CD8-positive, alpha-beta memory T cell (primary cell): ENCODE measurements at regions not wholly inside any gene's neighbourhood (a gene's known extent, or its start where the extent isn't known, plus 50 kb on each side); places are given as distances from the start of the nearest gene placed in this dataset.

Source experiments
- CTCF ChIA-PET: fragments of 350-600 bp; sonication (Branson Sonifier 250); formaldehyde crosslinking; loops from one replicate; lab custom pipeline; 2021; ENCODE audit warnings: antibody characterized with exemption; lab: Charles Lee
- POLR2A ChIA-PET: fragments of 350-600 bp; sonication (Branson Sonifier 250); formaldehyde crosslinking; loops from one replicate; lab custom pipeline; 2021; ENCODE audit warnings: antibody characterized with exemption; lab: Charles Lee
- DNase-seq, 5 donors: peaks; one replicate each; pipeline versions ENCODE4 v3.0.0 to v3.0.0-alpha.2; 2020 to 2022; ENCODE audit warnings: mixed read lengths in 1 of 5
- H3K27ac ChIP-seq: one replicate; pipeline ENCODE4 v1.7.0; 2013; ENCODE audit warnings: low read depth, mild to moderate bottlenecking, low read length, moderate library complexity
- H3K27me3 ChIP-seq: 2 replicates; pipeline ENCODE4 v1.7.0; 2013; ENCODE audit warnings: low read length, mild to moderate bottlenecking; ENCODE audit not compliant: insufficient read depth, poor library complexity, severe bottlenecking
- H3K36me3 ChIP-seq: 2 replicates; pipeline ENCODE4 v1.7.0; 2013; ENCODE audit warnings: mild to moderate bottlenecking, low read length, moderate library complexity; ENCODE audit not compliant: insufficient read depth
- H3K4me1 ChIP-seq: 2 replicates; pipeline ENCODE4 v1.7.0; 2013; ENCODE audit warnings: mild to moderate bottlenecking, low read length, moderate library complexity; ENCODE audit not compliant: insufficient read depth
- H3K4me3 ChIP-seq: 2 replicates; pipeline ENCODE4 v1.7.0; 2013; ENCODE audit warnings: mild to moderate bottlenecking, low read length
- H3K9me3 ChIP-seq: 2 replicates; pipeline ENCODE4 v1.7.0; 2013; ENCODE audit warnings: mild to moderate bottlenecking, low read length
- H3K27ac Mint-ChIP-seq, 8 donors: one replicate each; pipeline ENCODE4 v1.8.0; 2020 to 2021; ENCODE audit warnings: mixed read lengths in 8 of 8, mild to moderate bottlenecking in 6 of 8, inconsistent platforms in 3 of 8, moderate library complexity in 3 of 8
- H3K27me3 Mint-ChIP-seq, 2 donors: one replicate each; pipeline ENCODE4 v1.8.0; 2020 to 2021; ENCODE audit warnings: mixed read lengths in 2 of 2, mild to moderate bottlenecking in 1 of 2, moderate library complexity in 1 of 2
- H3K36me3 Mint-ChIP-seq, 3 donors: one replicate each; pipeline ENCODE4 v1.8.0; 2020 to 2021; ENCODE audit warnings: mixed read lengths in 3 of 3, inconsistent platforms in 1 of 3, mild to moderate bottlenecking in 1 of 3
- H3K4me1 Mint-ChIP-seq, 3 donors: one replicate each; pipeline ENCODE4 v1.8.0; 2020 to 2021; ENCODE audit warnings: mixed read lengths in 3 of 3, inconsistent platforms in 1 of 3, mild to moderate bottlenecking in 1 of 3
- H3K4me3 Mint-ChIP-seq, 7 donors: one replicate each; pipeline ENCODE4 v1.8.0; 2020 to 2021; ENCODE audit warnings: mixed read lengths in 7 of 7, mild to moderate bottlenecking in 6 of 7, moderate library complexity in 4 of 7, inconsistent platforms in 2 of 7
- H3K9me3 Mint-ChIP-seq, 5 donors: one replicate each; pipeline ENCODE4 v1.8.0; 2020 to 2022; ENCODE audit warnings: mixed read lengths in 5 of 5, mild to moderate bottlenecking in 3 of 5, moderate library complexity in 2 of 5, inconsistent platforms in 1 of 5

GRCh38 chr13:33761740-33762139, 56.2 kb upstream of the RFC3 start:
- Mint-ChIP-seq H3K27me3 (peaks cover 4 to 12% of the 10 kb centered on the region in 2 donors), H3K9me3 (peaks cover 0 to 2% (median 0%) of the 10 kb centered on the region in 5 donors), H3K27ac (no peak overlapping the region), H3K4me1 (no peaks in the 10 kb centered on the region), H3K36me3 (no peaks in the 10 kb centered on the region), H3K4me3 (no peak overlapping the region)
- POLR2A ChIA-PET = no interaction called here
- H3K4me3 ChIP-seq = no peak overlapping the region
- no peak for DNase-seq
- H3K36me3 ChIP-seq = no peaks in the 10 kb centered on the region
- CTCF ChIA-PET = interaction anchor here (1.0 kb wide), 1 partner anchor 12 kb away, joined by 3 read pairs; no protein-coding TSS in a partner anchor
- H3K27me3 ChIP-seq = no peaks in the 10 kb centered on the region
- H3K4me1 ChIP-seq = no peaks in the 10 kb centered on the region
- no peak overlapping the region for H3K27ac ChIP-seq
- H3K9me3 ChIP-seq = no peaks in the 10 kb centered on the region

- Mint-ChIP-seq H3K4me3 (no peak overlapping the region), H3K27ac (no peak overlapping the region), H3K9me3 (peaks cover 0 to 2% (median 0%) of the 10 kb centered on the region in 5 donors), H3K4me1 (no peaks in the 10 kb centered on the region), H3K27me3 (peaks cover 4 to 14% of the 10 kb centered on the region in 2 donors), H3K36me3 (no peaks in the 10 kb centered on the region)
- POLR2A ChIA-PET = no interaction called here
- CTCF ChIA-PET = interaction anchor here (1.0 kb wide), 1 partner anchor 10 kb away, joined by 3 read pairs; no protein-coding TSS in a partner anchor
- no peaks in the 10 kb centered on the region for H3K27me3 ChIP-seq
- DNase-seq = no peak
- no peaks in the 10 kb centered on the region for H3K4me1 ChIP-seq
- H3K4me3 ChIP-seq = no peak overlapping the region
- no peaks in the 10 kb centered on the region for H3K9me3 ChIP-seq
- no peak overlapping the region for H3K27ac ChIP-seq
- H3K36me3 ChIP-seq = no peaks in the 10 kb centered on the region
These were observed 54.9 kb upstream of the RFC3 start for GRCh38 chr13:33763021-33763420.

GRCh38 chr13:33764716-33765115, 53.2 kb upstream of the RFC3 start:
- H3K4me1 ChIP-seq = no peaks in the 10 kb centered on the region
- no peak overlapping the region for H3K27ac ChIP-seq
- H3K4me3 Mint-ChIP-seq = no peak overlapping the region
- no peaks in the 10 kb centered on the region for H3K9me3 ChIP-seq
- POLR2A ChIA-PET = no interaction called here
- no peaks in the 10 kb centered on the region for H3K36me3 Mint-ChIP-seq
- H3K36me3 ChIP-seq = no peaks in the 10 kb centered on the region
- CTCF ChIA-PET = no interaction called here
- DNase-seq = no peak
- H3K4me1 Mint-ChIP-seq = no peaks in the 10 kb centered on the region
- peak overlapping the region in 1 of 8 donors; percentile 22 for H3K27ac Mint-ChIP-seq
- H3K9me3 Mint-ChIP-seq = peaks cover 0 to 2% (median 0%) of the 10 kb centered on the region in 5 donors
- no peak overlapping the region for H3K4me3 ChIP-seq
- no peaks in the 10 kb centered on the region for H3K27me3 ChIP-seq
- H3K27me3 Mint-ChIP-seq = peaks cover 4 to 19% of the 10 kb centered on the region in 2 donors

GRCh38 chr13:33766329-33767123, 51.4 kb upstream of the RFC3 start:
- no peaks in the 10 kb centered on the region for H3K27me3 ChIP-seq
- Mint-ChIP-seq H3K9me3 (peaks cover 0 to 2% (median 0%) of the 10 kb centered on the region in 5 donors), H3K36me3 (no peaks in the 10 kb centered on the region), H3K27ac (no peak overlapping the region), H3K27me3 (peaks cover 4 to 22% of the 10 kb centered on the region in 2 donors), H3K4me3 (no peak overlapping the region), H3K4me1 (no peaks in the 10 kb centered on the region)
- CTCF ChIA-PET = no interaction called here
- no peak overlapping the region for H3K27ac ChIP-seq
- no peaks in the 10 kb centered on the region for H3K4me1 ChIP-seq
- H3K36me3 ChIP-seq = no peaks in the 10 kb centered on the region
- H3K9me3 ChIP-seq = no peaks in the 10 kb centered on the region
- no peak overlapping the region for H3K4me3 ChIP-seq
- POLR2A ChIA-PET = no interaction called here
- no peak for DNase-seq

GRCh38 chr13:33767140-33767539, 50.8 kb upstream of the RFC3 start:
- Histone ChIP-seq H3K36me3 (no peaks in the 10 kb centered on the region), H3K27me3 (no peaks in the 10 kb centered on the region), H3K4me3 (no peak overlapping the region), H3K4me1 (no peaks in the 10 kb centered on the region), H3K9me3 (no peaks in the 10 kb centered on the region), H3K27ac (no peak overlapping the region)
- Mint-ChIP-seq H3K4me3 (no peak overlapping the region), H3K27me3 (peaks cover 6 to 22% of the 10 kb centered on the region in 2 donors), H3K36me3 (no peaks in the 10 kb centered on the region), H3K4me1 (no peaks in the 10 kb centered on the region), H3K9me3 (no peaks in the 10 kb centered on the region), H3K27ac (peak overlapping the region in 1 of 8 donors; percentile 2)
- DNase-seq = no peak
- CTCF ChIA-PET = no interaction called here
- POLR2A ChIA-PET = no interaction called here
